HL-60 (cell line): ENCODE measurements at regions not wholly inside any gene's neighbourhood (a gene's known extent, or its start where the extent isn't known, plus 50 kb on each side); places are given as distances from the start of the nearest gene placed in this dataset.

Source experiments
- DNase-seq, 2 experiments: peaks; one replicate each; pipeline ENCODE4 v3.0.0-alpha.2; 2010 to 2020; ENCODE audit warnings: low read depth in 1 of 2, low spot score in 1 of 2
- H3K27ac ChIP-seq: fragments of 250-450 bp; sonication (Bioruptor Pico); replicated peaks from 2 replicates; pipeline ENCODE4 v1.5.1; 2020; ENCODE audit warnings: mild to moderate bottlenecking, moderate library complexity
- H3K27me3 ChIP-seq: fragments of 250-450 bp; sonication (Bioruptor Pico); 2 replicates; pipeline ENCODE4 v1.5.1; 2021; ENCODE audit warnings: mild to moderate bottlenecking, moderate library complexity; ENCODE audit not compliant: insufficient read depth, poor library complexity, severe bottlenecking
- H3K4me3 ChIP-seq: replicated peaks from 2 replicates; pipeline ENCODE4 v1.5.1; 2011; ENCODE audit warnings: mild to moderate bottlenecking, control low read depth, low read length; ENCODE audit not compliant: insufficient read depth
- GABPA ChIP-seq: IDR thresholded peaks from 2 replicates; pipeline ENCODE4 v1.6.1; 2012; ENCODE audit warnings: low read depth
- POLR2AphosphoS5 ChIP-seq: IDR thresholded peaks from 2 replicates; pipeline ENCODE4 v1.6.1; 2012; ENCODE audit warnings: low read depth
- REST ChIP-seq: IDR thresholded peaks from 2 replicates; pipeline ENCODE4 v1.6.1; 2012; ENCODE audit warnings: low read depth; ENCODE audit not compliant: insufficient replicate concordance
- SPI1 ChIP-seq: IDR thresholded peaks from 2 replicates; pipeline ENCODE4 v1.6.1; 2012; ENCODE audit warnings: low read depth, mild to moderate bottlenecking, borderline replicate concordance
- TF ChIP-seq, protein P1 (sequence below): IDR thresholded peaks from one replicate; pipeline ENCODE4 v1.5.1; 2011; ENCODE audit warnings: low read length, control low read depth, inconsistent platforms; ENCODE audit not compliant: insufficient read depth

GRCh38 chr5:106171132-106171531 is 1499.6 kb downstream of the EFNA5 start:
- no peak for DNase-seq

DNA sequence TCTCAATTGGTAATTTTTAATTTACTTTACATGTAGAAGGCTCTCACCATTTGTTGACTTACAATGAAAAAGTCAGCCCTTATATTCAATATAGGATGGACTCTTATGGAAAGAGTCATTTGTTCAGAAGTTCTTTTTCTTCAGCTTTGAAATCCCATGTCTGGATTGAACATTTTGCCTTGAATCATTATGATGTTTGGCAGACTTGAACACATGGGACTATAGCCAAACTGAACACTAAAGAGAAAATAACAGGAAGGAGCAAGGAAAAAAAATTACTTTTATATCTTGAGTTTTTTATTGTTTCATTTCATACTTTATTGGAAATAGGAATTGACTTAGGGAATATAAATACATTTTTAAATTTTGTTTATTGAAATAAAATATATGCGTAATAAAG is 1503.0 kb downstream of the EFNA5 start:
- TF ChIP-seq SPI1, result no peak
- Histone ChIP-seq H3K27ac (no peak overlapping the region), H3K27me3 (no peaks in the 10 kb centered on the region), H3K4me3 (no peak overlapping the region)
- DNase-seq, result no peak

More at GRCh38 chr5:106171132-106171531, 1499.6 kb downstream of the EFNA5 start:
- Histone ChIP-seq H3K27ac (no peak overlapping the region), H3K4me3 (no peak overlapping the region), H3K27me3 (no peaks in the 10 kb centered on the region)
- TF ChIP-seq SPI1 (no peak), REST (no peak), POLR2AphosphoS5 (no peak), GABPA (no peak)
- TF ChIP-seq, protein P1, sequence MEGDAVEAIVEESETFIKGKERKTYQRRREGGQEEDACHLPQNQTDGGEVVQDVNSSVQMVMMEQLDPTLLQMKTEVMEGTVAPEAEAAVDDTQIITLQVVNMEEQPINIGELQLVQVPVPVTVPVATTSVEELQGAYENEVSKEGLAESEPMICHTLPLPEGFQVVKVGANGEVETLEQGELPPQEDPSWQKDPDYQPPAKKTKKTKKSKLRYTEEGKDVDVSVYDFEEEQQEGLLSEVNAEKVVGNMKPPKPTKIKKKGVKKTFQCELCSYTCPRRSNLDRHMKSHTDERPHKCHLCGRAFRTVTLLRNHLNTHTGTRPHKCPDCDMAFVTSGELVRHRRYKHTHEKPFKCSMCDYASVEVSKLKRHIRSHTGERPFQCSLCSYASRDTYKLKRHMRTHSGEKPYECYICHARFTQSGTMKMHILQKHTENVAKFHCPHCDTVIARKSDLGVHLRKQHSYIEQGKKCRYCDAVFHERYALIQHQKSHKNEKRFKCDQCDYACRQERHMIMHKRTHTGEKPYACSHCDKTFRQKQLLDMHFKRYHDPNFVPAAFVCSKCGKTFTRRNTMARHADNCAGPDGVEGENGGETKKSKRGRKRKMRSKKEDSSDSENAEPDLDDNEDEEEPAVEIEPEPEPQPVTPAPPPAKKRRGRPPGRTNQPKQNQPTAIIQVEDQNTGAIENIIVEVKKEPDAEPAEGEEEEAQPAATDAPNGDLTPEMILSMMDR, result no peak

DNA sequence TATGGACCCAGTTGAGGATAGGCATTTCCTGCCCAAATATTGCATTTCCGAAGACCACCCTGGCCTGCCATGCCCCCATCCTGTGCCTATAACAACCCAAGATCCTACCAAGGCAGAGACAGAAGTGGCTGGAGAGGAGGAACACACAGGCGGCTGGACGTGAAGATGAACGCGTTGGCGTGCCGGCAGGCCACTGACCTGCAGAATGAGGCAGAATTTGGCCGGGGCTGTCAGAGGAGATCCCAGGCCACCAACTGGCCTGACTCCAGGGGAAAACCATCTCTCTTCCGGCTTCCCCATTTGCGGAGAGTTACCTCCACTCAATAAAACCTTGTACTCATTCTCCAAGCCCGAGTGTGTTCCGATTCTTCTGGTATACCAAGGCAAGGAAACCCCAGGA is 1507.5 kb downstream of the EFNA5 start:
- no peak overlapping the region for H3K4me3 ChIP-seq
- no peak overlapping the region for H3K27ac ChIP-seq
- TF ChIP-seq SPI1, result no peak
- no peak for DNase-seq
- no peaks in the 10 kb centered on the region for H3K27me3 ChIP-seq

DNA sequence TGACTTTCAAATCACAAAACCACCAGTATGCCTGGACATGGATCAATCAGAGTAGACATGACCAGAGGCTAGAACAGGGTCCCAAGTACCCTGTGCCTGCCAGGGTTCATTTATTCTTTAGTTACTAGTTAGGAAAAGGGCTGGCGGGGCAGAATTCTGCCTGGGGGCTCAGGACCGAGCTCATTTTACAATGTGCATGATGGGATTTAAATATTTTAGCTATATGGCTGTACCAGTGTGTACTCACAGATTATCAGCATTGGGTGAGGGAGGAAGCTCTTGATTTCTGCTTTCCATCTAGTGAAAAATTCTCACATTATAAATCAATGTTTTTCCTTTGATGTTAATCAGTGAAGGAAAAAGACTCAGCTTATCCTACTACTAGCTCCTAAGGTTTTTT is 1511.1 kb downstream of the EFNA5 start:
- no peak overlapping the region for H3K27ac ChIP-seq
- no peak for DNase-seq
- no peak for TF ChIP-seq GABPA
- TF ChIP-seq REST, result no peak
- no peak for TF ChIP-seq SPI1
- TF ChIP-seq, protein P1, result no peak
- no peak for TF ChIP-seq POLR2AphosphoS5
- H3K4me3 ChIP-seq, result no peak overlapping the region
- no peaks in the 10 kb centered on the region for H3K27me3 ChIP-seq

GRCh38 chr5:106154280-106154716 is 1516.4 kb downstream of the EFNA5 start:
- no peak for TF ChIP-seq SPI1
- Histone ChIP-seq H3K4me3 (no peak overlapping the region), H3K27me3 (no peaks in the 10 kb centered on the region), H3K27ac (no peak overlapping the region)
- DNase-seq, result no peak
